ENCODE measurements at regions not wholly inside any gene's neighbourhood (a gene's known extent, or its start where the extent isn't known, plus 50 kb on each side); places are given as distances from the start of the nearest gene placed in this dataset.
A peak's percentile ranks its signal among the peaks of the same experiment; 100 is the strongest.

DNA sequence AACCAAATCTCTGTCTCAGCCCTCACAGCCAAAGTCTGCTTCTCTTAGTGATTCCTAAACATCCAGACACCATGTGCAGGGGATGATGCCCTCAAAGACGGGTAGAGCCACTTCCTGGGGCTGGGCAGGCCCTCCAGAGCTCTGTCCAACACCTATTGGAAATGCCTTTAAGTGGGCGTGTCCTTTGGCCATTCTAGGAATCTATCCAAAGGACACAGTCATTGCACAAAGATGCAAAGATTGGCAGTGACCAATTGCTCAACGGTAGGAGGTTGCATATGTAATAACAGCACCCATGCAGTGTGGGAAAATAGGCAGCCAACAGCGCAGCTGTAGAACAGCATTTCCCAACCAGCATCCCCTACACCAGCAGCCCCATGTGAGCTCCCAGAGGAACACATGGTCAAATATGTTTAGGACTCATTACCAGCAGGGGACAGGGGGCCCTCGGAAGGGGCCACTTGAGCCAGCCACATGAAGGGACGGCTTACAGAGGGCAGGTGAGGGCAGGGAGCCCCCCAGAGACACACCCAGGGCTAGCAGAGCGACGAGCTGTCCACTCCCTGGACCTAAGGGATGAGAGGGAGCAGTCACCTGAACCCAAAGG, 142.8 kb upstream of the IQSEC1 start:
- Histone ChIP-seq H3K9me2 (ENCODE audit: insufficient read depth) (no peaks in the 10 kb centered on the region), H3K79me2 (ENCODE audit: low read depth) (0 out of 2 replicates have a peak, but pooled peaks cover 6% of the 10 kb centered on the region), H3K4me2 (peak overlapping the region; percentile 46), H3K36me3 (ENCODE audit: low read depth) (no peaks in the 10 kb centered on the region), H2AFZ (no peak overlapping the region), H3K27ac (peak overlapping the region; percentile 55), H4K20me1 (ENCODE audit: insufficient read depth) (no peaks in the 10 kb centered on the region), H3F3A (ENCODE audit: insufficient read depth, low read depth) (peaks cover 24% of the 10 kb centered on the region), H3K27me3 (ENCODE audit: insufficient read depth, low read depth) (no peaks in the 10 kb centered on the region), H3K9me3 (ENCODE audit: insufficient read depth, low read depth) (no peaks in the 10 kb centered on the region), H3K4me1 (replicated peaks; ENCODE audit: insufficient read depth) (peaks cover 55% of the 10 kb centered on the region), H3K4me3 (no peak overlapping the region)
- peak; percentile 80 to 95 for DNase-seq
- ChIA-PET POLR2A (ENCODE audit: unreplicated experiment) (no interaction called here), CTCF (interaction anchor here (0.9 kb wide), 1 partner anchor 124 kb away, joined by 4 read pairs; no protein-coding TSS in a partner anchor)
- intact Hi-C loops (cut with micrococcal nuclease; ENCODE audit: unreplicated experiment): loop anchor here (5.0 to 10.0 kb wide), 3 partner anchors 61 to 239 kb away; no protein-coding TSS in a partner anchor
- no TSS peak for BruUV-seq (replicated peaks)
- TF ChIP-seq, protein P1, sequence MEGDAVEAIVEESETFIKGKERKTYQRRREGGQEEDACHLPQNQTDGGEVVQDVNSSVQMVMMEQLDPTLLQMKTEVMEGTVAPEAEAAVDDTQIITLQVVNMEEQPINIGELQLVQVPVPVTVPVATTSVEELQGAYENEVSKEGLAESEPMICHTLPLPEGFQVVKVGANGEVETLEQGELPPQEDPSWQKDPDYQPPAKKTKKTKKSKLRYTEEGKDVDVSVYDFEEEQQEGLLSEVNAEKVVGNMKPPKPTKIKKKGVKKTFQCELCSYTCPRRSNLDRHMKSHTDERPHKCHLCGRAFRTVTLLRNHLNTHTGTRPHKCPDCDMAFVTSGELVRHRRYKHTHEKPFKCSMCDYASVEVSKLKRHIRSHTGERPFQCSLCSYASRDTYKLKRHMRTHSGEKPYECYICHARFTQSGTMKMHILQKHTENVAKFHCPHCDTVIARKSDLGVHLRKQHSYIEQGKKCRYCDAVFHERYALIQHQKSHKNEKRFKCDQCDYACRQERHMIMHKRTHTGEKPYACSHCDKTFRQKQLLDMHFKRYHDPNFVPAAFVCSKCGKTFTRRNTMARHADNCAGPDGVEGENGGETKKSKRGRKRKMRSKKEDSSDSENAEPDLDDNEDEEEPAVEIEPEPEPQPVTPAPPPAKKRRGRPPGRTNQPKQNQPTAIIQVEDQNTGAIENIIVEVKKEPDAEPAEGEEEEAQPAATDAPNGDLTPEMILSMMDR (conservative IDR thresholded peaks at IDR 0.05): no peak
- no peak for TF ChIP-seq EZH2 (IDR thresholded peaks at IDR 0.05; ENCODE audit: low read depth)

DNA sequence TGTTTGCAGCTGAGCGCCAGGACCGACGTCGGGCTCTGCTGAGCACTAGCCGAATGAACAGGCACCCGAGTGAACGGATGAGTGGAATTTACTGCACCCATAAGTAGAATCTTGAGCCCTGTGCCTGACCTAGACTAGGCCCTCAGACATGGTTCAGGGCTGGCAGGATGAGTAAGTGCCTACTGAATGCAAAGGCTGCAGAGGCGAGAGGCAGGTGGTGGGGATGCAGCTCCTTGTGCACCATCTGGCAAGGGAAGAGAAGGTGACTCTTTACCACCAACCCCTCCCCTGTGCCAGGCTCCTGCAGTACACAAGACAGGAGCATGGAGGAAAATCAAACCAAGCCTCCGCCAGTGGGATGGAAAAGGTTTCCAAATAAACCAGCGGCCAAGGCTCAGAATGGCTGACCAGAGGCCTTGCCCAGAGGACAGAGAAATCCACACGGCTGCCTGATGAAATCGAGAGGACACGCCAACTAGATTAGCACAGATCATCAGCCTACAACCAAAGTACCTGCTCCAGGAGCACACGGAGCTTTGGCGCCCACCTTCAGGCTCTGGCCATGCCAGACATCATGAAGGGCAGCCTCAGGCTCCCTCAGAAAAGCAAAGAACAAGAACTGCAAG, 141.7 kb upstream of the IQSEC1 start:
- H3K4me1 ChIP-seq (replicated peaks; ENCODE audit: insufficient read depth): peaks cover 45% of the 10 kb centered on the region
- intact Hi-C loops (cut with micrococcal nuclease; ENCODE audit: unreplicated experiment): loop anchor here (5.0 to 10.0 kb wide), 3 partner anchors 60 to 240 kb away; no protein-coding TSS in a partner anchor
- no peaks in the 10 kb centered on the region for H3K9me3 ChIP-seq (ENCODE audit: insufficient read depth, low read depth)
- ChIA-PET POLR2A (ENCODE audit: unreplicated experiment) (no interaction called here), CTCF (interaction anchor here (0.9 kb wide), 1 partner anchor 123 kb away, joined by 4 read pairs; no protein-coding TSS in a partner anchor)
- H3K27me3 ChIP-seq (ENCODE audit: insufficient read depth, low read depth): no peaks in the 10 kb centered on the region
- no peak for TF ChIP-seq EZH2 (IDR thresholded peaks at IDR 0.05; ENCODE audit: low read depth)
- TF ChIP-seq, protein P1 (conservative IDR thresholded peaks at IDR 0.05): no peak
- H4K20me1 ChIP-seq (ENCODE audit: insufficient read depth): no peaks in the 10 kb centered on the region
- no peak overlapping the region for H3K27ac ChIP-seq
- no peaks in the 10 kb centered on the region for H3K36me3 ChIP-seq (ENCODE audit: low read depth)
- no peaks in the 10 kb centered on the region for H3K9me2 ChIP-seq (ENCODE audit: insufficient read depth)
- DNase-seq: no peak
- 0 out of 2 replicates have a peak, but pooled peaks cover 6% of the 10 kb centered on the region for H3K79me2 ChIP-seq (ENCODE audit: low read depth)
- no peak overlapping the region for H3K4me3 ChIP-seq
- no peak overlapping the region for H2AFZ ChIP-seq
- H3F3A ChIP-seq (ENCODE audit: insufficient read depth, low read depth): peaks cover 24% of the 10 kb centered on the region
- H3K4me2 ChIP-seq: no peak overlapping the region
- BruUV-seq (replicated peaks): no TSS peak

DNA sequence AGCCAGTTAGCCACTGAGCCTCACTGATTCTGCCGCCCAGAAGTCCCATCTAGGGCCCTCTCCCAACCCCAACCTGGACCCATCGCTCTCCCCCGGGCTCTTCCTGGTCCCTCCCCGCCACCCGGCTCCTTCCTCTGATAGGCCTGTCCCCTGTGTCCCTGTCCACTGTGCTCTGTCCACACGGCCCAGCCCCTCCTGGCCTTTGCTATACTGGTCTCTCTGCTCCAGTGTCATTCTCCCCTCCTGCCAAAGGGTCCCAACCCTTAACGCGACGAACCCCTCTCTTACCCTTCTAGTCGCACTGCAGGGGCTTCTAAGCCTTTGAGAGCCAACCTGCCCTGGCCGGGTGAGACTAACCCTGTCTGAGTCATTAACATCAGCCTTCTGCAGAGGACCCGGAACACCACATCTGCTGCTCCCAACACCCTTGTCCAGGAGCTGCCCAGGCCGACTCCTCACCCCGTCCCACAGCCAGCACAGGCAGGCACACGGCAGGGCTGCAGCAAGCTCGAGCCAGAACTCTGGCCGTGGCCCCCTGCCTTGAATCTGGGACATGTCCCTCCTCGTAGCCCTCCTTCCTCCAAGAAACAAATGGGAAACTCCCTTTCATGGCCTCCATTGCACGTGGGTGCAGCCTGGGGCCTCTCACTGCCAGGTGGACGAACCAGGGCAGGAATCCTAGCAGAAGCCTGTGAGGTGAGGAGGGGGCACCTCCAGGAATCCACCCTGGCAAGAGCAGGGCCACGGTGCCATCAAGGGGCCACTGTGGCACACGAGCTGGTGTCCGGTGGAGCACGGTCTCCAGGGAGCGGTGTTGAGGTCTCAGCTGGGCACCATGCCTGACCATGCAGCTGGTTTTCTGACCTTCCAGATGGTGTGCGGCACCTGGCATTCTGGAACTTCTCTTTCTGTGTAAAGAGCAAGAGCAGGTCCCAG, 140.9 kb upstream of the IQSEC1 start:
- no peaks in the 10 kb centered on the region for H3K36me3 ChIP-seq (ENCODE audit: low read depth)
- DNase-seq: no peak
- CTCF ChIA-PET: no interaction called here
- H3K9me2 ChIP-seq (ENCODE audit: insufficient read depth): no peaks in the 10 kb centered on the region
- TF ChIP-seq, protein P1 (conservative IDR thresholded peaks at IDR 0.05): no peak
- no peak for TF ChIP-seq EZH2 (IDR thresholded peaks at IDR 0.05; ENCODE audit: low read depth)
- BruUV-seq (replicated peaks): no TSS peak
- H2AFZ ChIP-seq: no peak overlapping the region
- intact Hi-C loops (cut with micrococcal nuclease; ENCODE audit: unreplicated experiment): loop anchor here (10.0 kb wide), 2 partner anchors 59 to 241 kb away; no protein-coding TSS in a partner anchor
- POLR2A ChIA-PET (ENCODE audit: unreplicated experiment): no interaction called here
- no peaks in the 10 kb centered on the region for H4K20me1 ChIP-seq (ENCODE audit: insufficient read depth)
- H3K9me3 ChIP-seq (ENCODE audit: insufficient read depth, low read depth): no peaks in the 10 kb centered on the region
- no peak overlapping the region for H3K4me2 ChIP-seq
- H3K4me3 ChIP-seq: no peak overlapping the region
- H3K4me1 ChIP-seq (replicated peaks; ENCODE audit: insufficient read depth): peaks cover 37% of the 10 kb centered on the region
- no peak overlapping the region for H3K27ac ChIP-seq
- peaks cover 24% of the 10 kb centered on the region for H3F3A ChIP-seq (ENCODE audit: insufficient read depth, low read depth)
- H3K79me2 ChIP-seq (ENCODE audit: low read depth): 0 out of 2 replicates have a peak, but pooled peaks cover 6% of the 10 kb centered on the region
- H3K27me3 ChIP-seq (ENCODE audit: insufficient read depth, low read depth): no peaks in the 10 kb centered on the region
